ENCODE measurements at regions not wholly inside any gene's neighbourhood (a gene's known extent, or its start where the extent isn't known, plus 50 kb on each side); places are given as distances from the start of the nearest gene placed in this dataset.

- intact Hi-C loops (cut with DNase I, micrococcal nuclease) = loop anchor here in 1 of 2 donors (10.0 kb wide), 1 partner anchor 671 kb away; no protein-coding TSS in a partner anchor
- Histone ChIP-seq H3K36me3 (ENCODE audit: low read depth) (no peaks in the 10 kb centered on the region), H3K9me3 (no peaks in the 10 kb centered on the region), H3K4me3 (no peak overlapping the region), H3K4me1 (ENCODE audit: low read depth) (no peaks in the 10 kb centered on the region)
- no peak for TF ChIP-seq CTCF (IDR thresholded peaks at IDR 0.05)
- ATAC-seq = no peak
- DNase-seq = no peak
These were observed 83.5 kb upstream of the GREM2 start for GRCh38 chr1:240695416-240695815.

GRCh38 chr1:240693844-240694243 lies 81.9 kb upstream of the GREM2 start:
- TF ChIP-seq CTCF (IDR thresholded peaks at IDR 0.05) = no peak
- no peaks in the 10 kb centered on the region for H3K36me3 ChIP-seq (ENCODE audit: low read depth)
- H3K4me3 ChIP-seq = no peak overlapping the region
- H3K9me3 ChIP-seq = no peaks in the 10 kb centered on the region
- no peak for ATAC-seq
- intact Hi-C loops (cut with DNase I, micrococcal nuclease) = loop anchor here (2.0 to 10.0 kb wide), 2 partner anchors 503 to 669 kb away; no protein-coding TSS in a partner anchor
- no peak for DNase-seq
- no peaks in the 10 kb centered on the region for H3K4me1 ChIP-seq (ENCODE audit: low read depth)

- no peak for ATAC-seq
- TF ChIP-seq CTCF (IDR thresholded peaks at IDR 0.05) = no peak
- Histone ChIP-seq H3K36me3 (ENCODE audit: low read depth) (no peaks in the 10 kb centered on the region), H3K4me3 (no peak overlapping the region), H3K9me3 (no peaks in the 10 kb centered on the region), H3K4me1 (ENCODE audit: low read depth) (no peaks in the 10 kb centered on the region)
- intact Hi-C loops (cut with DNase I, micrococcal nuclease) = loop anchor here (2.0 to 10.0 kb wide), 2 partner anchors 502 to 668 kb away; no protein-coding TSS in a partner anchor
- no peak for DNase-seq
These were observed 81.1 kb upstream of the GREM2 start for GRCh38 chr1:240693036-240693435.

- no peaks in the 10 kb centered on the region for H3K9me3 ChIP-seq
- H3K4me1 ChIP-seq (ENCODE audit: low read depth) = no peaks in the 10 kb centered on the region
- peak; percentile 34 for TF ChIP-seq CTCF (IDR thresholded peaks at IDR 0.05)
- no peak overlapping the region for H3K4me3 ChIP-seq
- DNase-seq = peak in 2 of 3 donors; percentile 38 to 45
- peak; percentile 55 for ATAC-seq
- no peaks in the 10 kb centered on the region for H3K36me3 ChIP-seq (ENCODE audit: low read depth)
- intact Hi-C loops (cut with DNase I, micrococcal nuclease) = loop anchor here (2.0 to 10.0 kb wide), 2 partner anchors 501 to 667 kb away; no protein-coding TSS in a partner anchor
These were observed 80.2 kb upstream of the GREM2 start for GRCh38 chr1:240691909-240692705.

- no peaks in the 10 kb centered on the region for H3K36me3 ChIP-seq (ENCODE audit: low read depth)
- H3K4me3 ChIP-seq = no peak overlapping the region
- ATAC-seq (no peak), DNase-seq (no peak)
- no peaks in the 10 kb centered on the region for H3K9me3 ChIP-seq
- intact Hi-C loops (cut with DNase I, micrococcal nuclease) = loop anchor here in 1 of 2 donors (10.0 kb wide), 1 partner anchor 667 kb away; no protein-coding TSS in a partner anchor
- H3K4me1 ChIP-seq (ENCODE audit: low read depth) = no peaks in the 10 kb centered on the region
- TF ChIP-seq CTCF (IDR thresholded peaks at IDR 0.05) = no peak
These were observed 79.5 kb upstream of the GREM2 start for GRCh38 chr1:240691501-240691900.

Data from mucosa of descending colon (tissue), 3 donors.